Keratinocyte (primary cell): ENCODE measurements at regions not wholly inside any gene's neighbourhood (a gene's known extent, or its start where the extent isn't known, plus 50 kb on each side); places are given as distances from the start of the nearest gene placed in this dataset.

Experiments
- DNase-seq: peaks from one replicate; pipeline ENCODE4 v3.0.0-alpha.2; 2011; ENCODE audit warnings: low read depth, missing footprints, low spot score
- FAIRE-seq: peaks from 2 replicates; lab custom pipeline; 2011; peaks lifted over from hg19 to GRCh38; lab: Jason Lieb, UNC
- H2AFZ ChIP-seq: 2 replicates; pipeline ENCODE4 v1.6.0; 2012; ENCODE audit warnings: low read length, control low read depth, inconsistent platforms; ENCODE audit not compliant: control insufficient read depth
- H3K27ac ChIP-seq: 2 replicates; pipeline ENCODE4 v1.5.1; 2011; ENCODE audit warnings: low read length; ENCODE audit not compliant: control insufficient read depth, insufficient read depth
- H3K27me3 ChIP-seq: 3 replicates; pipeline ENCODE4 v1.6.0; 2011; ENCODE audit warnings: low read length; ENCODE audit not compliant: control insufficient read depth, insufficient read depth; ENCODE audit errors: extremely low read depth
- H3K36me3 ChIP-seq, 2 experiments: 2 replicates in 1 of 2; 3 replicates in 1 of 2; pipeline ENCODE4 v1.5.1; 2011; ENCODE audit warnings: low read length in 2 of 2, mild to moderate bottlenecking in 1 of 2; ENCODE audit not compliant: control insufficient read depth in 2 of 2, insufficient read depth in 2 of 2; ENCODE audit errors: extremely low read depth in 1 of 2
- H3K4me1 ChIP-seq: 3 replicates; pipeline ENCODE4 v1.5.1; 2011; ENCODE audit warnings: low read length; ENCODE audit not compliant: control insufficient read depth, insufficient read depth; ENCODE audit errors: extremely low read depth
- H3K4me2 ChIP-seq: 3 replicates; pipeline ENCODE4 v1.6.0; 2011; ENCODE audit warnings: low read depth, low read length; ENCODE audit not compliant: control insufficient read depth, insufficient read depth; ENCODE audit errors: extremely low read depth
- H3K4me3 ChIP-seq, 3 experiments: fragments of 200-600 bp in 1 of 3; sonication (generic) in 1 of 3; 2 replicates in 2 of 3; 3 replicates in 1 of 3; pipeline ENCODE4 v1.5.1; 2011 to 2016; ENCODE audit warnings: low read length in 3 of 3, mild to moderate bottlenecking in 3 of 3, control low read depth in 2 of 3, inconsistent platforms in 1 of 3, low read depth in 1 of 3, mixed read lengths in 1 of 3, mixed run types in 1 of 3, moderate library complexity in 1 of 3; ENCODE audit not compliant: control insufficient read depth in 2 of 3, insufficient read depth in 2 of 3; ENCODE audit errors: extremely low read depth in 1 of 3
- H3K79me2 ChIP-seq: 2 replicates; pipeline ENCODE4 v1.6.0; 2012; ENCODE audit warnings: low read length; ENCODE audit not compliant: control insufficient read depth, insufficient read depth
- H3K9ac ChIP-seq: 3 replicates; pipeline ENCODE4 v1.6.0; 2011; ENCODE audit warnings: low read length; ENCODE audit not compliant: control insufficient read depth, insufficient read depth; ENCODE audit errors: extremely low read depth
- H3K9me1 ChIP-seq: 3 replicates; pipeline ENCODE4 v1.6.0; 2011; ENCODE audit warnings: low read length; ENCODE audit not compliant: control insufficient read depth, insufficient read depth; ENCODE audit errors: extremely low read depth
- H3K9me3 ChIP-seq: 2 replicates; pipeline ENCODE4 v1.5.1; 2012; ENCODE audit warnings: low read depth, low read length; ENCODE audit not compliant: control insufficient read depth
- H4K20me1 ChIP-seq: 3 replicates; pipeline ENCODE4 v1.6.0; 2011; ENCODE audit warnings: low read length; ENCODE audit not compliant: control insufficient read depth, insufficient read depth; ENCODE audit errors: extremely low read depth
- CTCF ChIP-seq, 3 experiments: IDR thresholded peaks in 1 of 3; conservative IDR thresholded peaks in 1 of 3; optimal IDR thresholded peaks in 1 of 3; 2 replicates in 2 of 3; 3 replicates in 1 of 3; pipeline versions ENCODE3 to v1.5.1; 2011; ENCODE audit warnings: low read length in 3 of 3, mild to moderate bottlenecking in 3 of 3, moderate library complexity in 2 of 3, control low read depth in 1 of 3, inconsistent platforms in 1 of 3; ENCODE audit not compliant: insufficient read depth in 2 of 3; ENCODE audit errors: extremely low read depth in 1 of 3
- EZH2 ChIP-seq: IDR thresholded peaks from one replicate; pipeline ENCODE4 v1.6.1; 2012; ENCODE audit warnings: inconsistent platforms, mild to moderate bottlenecking, low read length, moderate library complexity
- dilution Hi-C: fragments of 300-500 bp; cut with MboI; formaldehyde crosslinking; loops from one replicate; pipeline ENCODE4 v1.7.0; 2020; ENCODE audit warnings: low sequenced_read_pairs; ENCODE audit not compliant: extremely low pct_ligation_motif_present

DNA sequence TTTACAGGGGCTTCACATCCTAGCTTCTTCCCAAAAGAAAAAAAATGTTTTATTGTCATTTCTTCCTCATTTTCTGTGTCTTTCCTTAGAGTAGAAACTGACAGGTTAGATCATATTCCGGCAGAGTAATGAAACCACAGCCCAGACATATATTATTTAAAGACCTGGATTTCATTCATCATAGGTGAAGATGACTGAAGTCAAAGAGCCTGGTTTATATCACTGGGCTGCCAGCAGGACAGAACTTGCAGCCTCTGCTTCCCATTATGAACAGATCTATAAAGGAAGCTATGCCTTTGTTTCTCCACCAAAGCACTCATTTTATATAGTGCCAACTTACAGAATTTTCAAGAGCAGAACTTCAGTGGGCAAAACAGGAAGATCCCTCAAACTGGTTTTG is 137.9 kb downstream of the METTL4 start:
- H3K36me3 ChIP-seq, result no peaks in the 10 kb centered on the region
- H3K4me1 ChIP-seq, result no peaks in the 10 kb centered on the region
- H3K9ac ChIP-seq, result no peak overlapping the region
- no peak overlapping the region for H3K27ac ChIP-seq
- TF ChIP-seq EZH2 (no peak), CTCF (optimal IDR thresholded peaks at IDR 0.05 in 1 of 3, IDR thresholded peaks at IDR 0.05 in 1 of 3, conservative IDR thresholded peaks at IDR 0.05 in 1 of 3; ENCODE audit: extremely low read depth in 1 of 3, insufficient read depth in 2 of 3, low read length in 3 of 3) (no peak)
- H3K4me2 ChIP-seq, result no peak overlapping the region
- FAIRE-seq (no peak), DNase-seq (no peak)
- H3K9me3 ChIP-seq, result peaks cover 7% of the 10 kb centered on the region
- no peak overlapping the region for H2AFZ ChIP-seq
- H3K4me3 ChIP-seq, result no peak overlapping the region
- no peaks in the 10 kb centered on the region for H3K27me3 ChIP-seq
- H3K79me2 ChIP-seq, result no peaks in the 10 kb centered on the region
- H4K20me1 ChIP-seq, result no peaks in the 10 kb centered on the region
- dilution Hi-C loops, result no loop called here
- H3K9me1 ChIP-seq, result no peaks in the 10 kb centered on the region

DNA sequence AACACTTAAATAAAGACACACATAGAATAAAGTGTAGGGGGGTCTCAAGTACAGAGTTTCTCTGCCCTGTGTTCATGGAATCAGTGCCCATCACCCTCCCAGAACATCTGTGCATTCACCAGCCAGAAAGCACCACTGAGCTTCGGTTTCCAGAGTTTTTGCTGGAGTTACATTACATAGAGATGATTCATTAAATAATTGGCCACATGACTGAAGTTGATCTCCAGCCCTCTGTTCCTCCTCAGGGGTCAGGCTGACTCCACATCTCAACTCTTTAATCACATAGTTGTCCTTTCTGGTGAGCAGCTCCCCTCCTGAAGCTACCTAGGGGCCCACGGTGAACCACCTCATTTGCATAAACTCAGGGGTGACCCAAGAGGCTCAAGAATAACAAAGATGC is 129.8 kb downstream of the METTL4 start:
- no peak overlapping the region for H3K4me3 ChIP-seq
- H3K9ac ChIP-seq, result no peak overlapping the region
- H3K27ac ChIP-seq, result no peak overlapping the region
- no peaks in the 10 kb centered on the region for H3K36me3 ChIP-seq
- no peaks in the 10 kb centered on the region for H3K9me1 ChIP-seq
- no peak overlapping the region for H3K4me2 ChIP-seq
- DNase-seq (no peak), FAIRE-seq (no peak)
- H3K4me1 ChIP-seq, result peaks cover 5% of the 10 kb centered on the region
- H4K20me1 ChIP-seq, result no peaks in the 10 kb centered on the region
- dilution Hi-C loops, result no loop called here
- H2AFZ ChIP-seq, result no peak overlapping the region
- no peaks in the 10 kb centered on the region for H3K27me3 ChIP-seq
- peaks cover 3% of the 10 kb centered on the region for H3K9me3 ChIP-seq
- TF ChIP-seq EZH2 (no peak), CTCF (optimal IDR thresholded peaks at IDR 0.05 in 1 of 3, IDR thresholded peaks at IDR 0.05 in 1 of 3, conservative IDR thresholded peaks at IDR 0.05 in 1 of 3; ENCODE audit: extremely low read depth in 1 of 3, insufficient read depth in 2 of 3, low read length in 3 of 3) (no peak)
- H3K79me2 ChIP-seq, result no peaks in the 10 kb centered on the region
